Hematopoietic multipotent progenitor cell (in vitro differentiated cells): ENCODE measurements at regions not wholly inside any gene's neighbourhood (a gene's known extent, or its start where the extent isn't known, plus 50 kb on each side); places are given as distances from the start of the nearest gene placed in this dataset.
"Not testable (repeated sequence)": the region's sequence is repeated elsewhere in the genome, so short reads cannot be mapped to it uniquely, and the experiment has no call there.

Experiments
- DNase-seq, 3 donors: peaks; one replicate each; pipeline ENCODE4 v3.0.0-alpha.2; 2011 to 2015; ENCODE audit warnings: low read depth in 2 of 3, low spot score in 2 of 3

DNA sequence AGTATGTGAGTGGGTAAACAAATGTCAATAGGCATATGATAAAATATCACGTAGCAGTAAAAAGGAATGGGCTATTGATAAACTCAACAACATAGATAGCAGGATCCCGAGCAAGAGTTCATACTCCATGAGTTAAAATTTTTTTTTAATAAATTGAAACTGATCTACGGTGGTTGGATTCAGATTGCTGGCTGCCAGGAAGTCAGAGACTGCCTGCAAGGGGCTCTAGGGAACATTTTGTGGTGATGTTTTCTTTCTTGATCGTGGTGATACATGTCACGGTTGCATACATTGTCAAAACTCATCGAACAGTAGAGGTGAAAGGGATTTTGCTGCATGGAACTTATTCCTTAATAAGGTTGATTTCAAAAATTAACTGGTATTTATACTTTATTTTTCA lies 62.6 kb upstream of the WNT7B start:
- DNase-seq: no peak

DNA sequence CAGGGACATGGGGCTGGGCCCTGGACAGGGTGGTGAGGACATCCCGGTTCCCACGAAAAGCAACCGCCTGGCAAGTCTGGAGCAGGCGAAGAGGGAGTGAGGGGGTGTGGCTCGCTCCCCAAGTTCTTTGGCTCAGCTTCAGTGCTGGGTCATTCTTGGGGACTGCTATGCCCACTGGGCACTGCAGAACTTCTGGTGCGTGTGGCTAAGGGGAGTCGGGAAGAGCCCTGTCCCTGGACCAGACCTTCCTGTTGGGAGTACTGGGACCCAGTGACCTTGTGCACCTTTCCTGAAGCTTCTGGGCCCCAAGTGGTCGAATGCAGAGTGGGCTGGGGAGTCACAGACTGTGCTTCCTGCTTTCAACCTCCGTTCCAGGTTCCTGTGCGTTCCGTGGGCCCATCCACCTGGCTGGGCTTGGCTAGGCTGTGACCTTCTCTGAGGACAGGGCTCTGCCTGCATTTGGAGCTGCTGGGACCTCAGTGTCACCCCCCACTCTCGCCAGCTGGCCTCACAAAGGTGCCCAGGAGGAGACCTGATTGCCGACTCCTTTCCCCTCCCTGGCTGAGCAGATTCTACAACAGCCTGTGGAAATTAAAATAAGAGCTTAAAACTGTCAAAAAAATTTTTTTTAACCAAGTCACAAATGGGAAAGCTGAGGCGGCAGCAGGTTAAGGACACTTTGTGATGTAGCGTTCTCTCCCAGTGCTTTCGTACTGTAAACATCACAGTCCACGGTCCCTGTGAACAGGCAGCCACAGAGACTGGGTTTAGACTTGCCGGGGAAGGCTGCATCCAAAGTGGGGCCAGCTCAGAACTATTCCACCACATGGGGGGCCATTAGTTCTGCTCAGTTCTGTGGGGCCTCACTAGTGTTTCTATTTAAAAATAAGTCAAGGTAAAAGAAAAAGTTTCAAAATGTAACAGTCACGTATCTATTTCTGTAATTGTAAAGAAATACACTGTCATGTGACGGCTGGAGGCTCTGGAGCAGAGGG lies 63.8 kb upstream of the WNT7B start:
- DNase-seq: no peak

DNA sequence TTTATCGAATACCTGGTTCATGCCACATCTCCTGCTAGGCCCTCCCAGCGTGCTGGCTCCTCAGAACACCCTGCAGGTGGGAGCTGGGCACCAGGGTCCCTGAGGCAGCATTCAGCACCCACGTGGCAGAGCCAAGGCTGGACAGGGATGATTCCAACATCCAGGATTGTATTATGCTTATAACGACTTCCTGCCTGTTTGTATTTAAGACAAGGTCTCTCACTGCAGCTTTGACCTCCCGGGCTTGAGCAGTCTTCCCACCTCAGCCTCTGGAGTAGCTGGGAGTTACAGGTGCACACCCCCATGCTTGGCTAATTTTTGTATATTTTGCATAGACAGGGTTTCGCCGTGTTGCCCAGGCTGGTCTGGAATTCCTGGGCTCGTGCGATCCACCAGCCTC lies 64.7 kb upstream of the WNT7B start:
- DNase-seq: no peak

DNA sequence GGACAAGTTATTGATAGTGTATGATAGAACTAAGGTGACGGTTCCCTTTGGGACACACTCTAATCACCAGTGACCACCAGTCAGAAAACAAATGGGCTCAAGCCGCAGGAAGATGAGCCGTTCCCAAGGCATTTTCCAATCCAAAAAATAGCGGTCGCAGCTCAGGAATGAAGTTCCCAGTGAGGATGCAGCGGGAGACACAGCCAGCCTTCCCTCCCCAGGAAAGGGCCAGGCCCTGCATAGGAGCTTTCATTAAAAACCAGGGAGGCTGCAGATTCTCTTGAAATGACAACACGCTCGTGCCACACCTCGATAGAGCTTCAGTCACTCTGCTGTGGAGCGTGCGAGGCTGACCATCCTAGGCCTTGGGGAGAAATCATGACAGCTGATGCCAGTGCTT lies 65.8 kb upstream of the WNT7B start:
- DNase-seq: no peak

DNA sequence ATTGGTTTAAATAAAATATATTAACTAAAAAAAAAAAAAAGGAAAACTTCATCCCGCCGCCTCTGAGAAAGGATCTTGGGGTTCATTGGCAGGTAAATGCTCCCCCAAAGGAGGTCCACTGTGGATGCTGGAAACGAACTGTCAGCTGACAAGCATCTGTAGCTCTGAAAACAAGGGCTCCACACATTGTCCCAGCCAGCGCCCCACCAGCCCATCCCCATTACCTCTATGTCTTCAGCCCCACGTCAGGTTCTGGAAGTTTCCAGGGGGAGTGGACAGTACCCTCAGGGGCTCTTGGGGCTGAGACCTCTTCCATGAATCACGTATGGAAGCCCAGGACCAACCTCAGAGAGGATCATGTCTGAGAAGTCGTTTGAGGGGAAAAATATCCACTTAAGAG lies 66.4 kb upstream of the WNT7B start:
- no peak for DNase-seq

DNA sequence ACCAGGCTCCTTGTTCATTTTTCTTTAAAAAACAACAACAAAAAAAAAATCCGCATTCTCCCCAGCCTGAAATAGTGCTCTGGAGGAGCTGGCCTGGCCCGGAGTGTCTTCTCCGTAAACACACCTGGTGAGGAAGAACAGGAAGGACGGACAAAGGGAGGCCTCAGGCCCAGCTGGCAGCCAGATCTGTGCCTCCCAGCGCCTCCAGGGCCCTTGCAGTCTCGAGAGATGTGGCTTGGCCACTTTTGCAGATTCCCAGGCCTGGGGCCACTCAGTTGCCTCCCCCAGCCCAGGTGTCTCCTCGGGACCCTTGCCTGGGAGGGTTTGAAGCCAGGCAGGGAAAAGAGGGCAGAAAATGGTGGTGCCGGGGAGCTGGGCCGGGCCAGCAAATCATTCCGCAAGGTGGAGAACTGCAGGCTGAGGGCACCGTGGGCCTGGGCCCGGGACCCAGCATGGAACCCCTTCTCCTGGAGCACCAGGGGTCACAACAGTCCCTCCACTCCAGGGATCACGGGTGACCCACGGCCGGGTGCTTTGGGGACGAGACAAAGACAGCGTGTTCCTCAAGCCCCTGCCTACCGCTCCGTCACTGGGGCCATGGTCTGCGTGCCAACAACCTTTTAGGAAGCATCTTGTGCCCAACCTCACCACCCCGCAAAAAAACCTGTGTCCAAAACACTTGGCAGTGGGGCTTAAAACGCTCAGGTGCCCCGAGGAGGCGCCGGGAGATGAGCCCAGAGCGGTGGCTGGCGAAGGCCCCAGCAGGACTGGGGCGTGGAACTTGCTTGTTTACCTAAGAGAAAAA lies 67.1 kb upstream of the WNT7B start:
- no peak for DNase-seq

DNA sequence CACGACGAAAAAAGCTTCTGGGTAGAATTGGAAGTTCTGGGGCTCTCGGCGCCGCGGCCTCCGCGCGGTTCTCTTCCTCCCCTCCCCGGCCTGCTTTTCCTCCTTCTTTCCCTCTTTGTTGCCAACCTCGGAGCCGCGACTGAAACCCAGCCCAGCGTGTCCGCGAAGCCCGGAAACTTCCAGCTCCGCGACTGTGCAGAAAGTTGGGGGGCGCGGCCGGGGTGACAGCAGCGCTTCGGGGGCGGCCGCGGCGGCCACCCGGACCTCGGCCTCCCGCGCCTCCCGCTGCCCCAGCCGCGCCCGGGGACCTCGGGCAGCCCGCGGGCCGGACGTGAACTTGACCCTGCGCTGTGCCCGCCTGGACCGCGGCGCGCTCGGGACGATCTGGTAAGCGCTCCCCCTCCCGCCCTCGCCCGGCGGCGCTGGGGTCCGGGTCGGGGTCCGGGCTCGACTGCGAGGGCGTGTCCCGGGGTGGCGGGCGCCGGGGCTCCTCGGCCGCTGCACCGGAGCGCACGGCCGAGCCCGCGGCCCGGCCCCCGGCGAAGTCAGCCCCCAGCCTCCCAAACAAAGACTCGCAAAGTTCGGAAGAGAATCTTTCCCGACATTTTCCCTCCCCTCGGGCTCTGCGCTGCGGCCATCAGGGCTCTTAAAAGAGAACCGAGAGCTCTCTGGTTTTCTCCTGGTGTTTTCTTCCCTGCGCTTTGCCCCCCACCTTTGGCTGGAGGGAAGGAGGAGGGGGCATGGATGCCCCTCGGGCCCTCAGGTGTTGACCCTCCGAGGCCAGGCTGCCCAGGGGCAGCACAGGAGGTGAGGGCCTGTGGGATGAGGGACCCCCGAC lies 67.9 kb upstream of the WNT7B start:
- DNase-seq: no peak

DNA sequence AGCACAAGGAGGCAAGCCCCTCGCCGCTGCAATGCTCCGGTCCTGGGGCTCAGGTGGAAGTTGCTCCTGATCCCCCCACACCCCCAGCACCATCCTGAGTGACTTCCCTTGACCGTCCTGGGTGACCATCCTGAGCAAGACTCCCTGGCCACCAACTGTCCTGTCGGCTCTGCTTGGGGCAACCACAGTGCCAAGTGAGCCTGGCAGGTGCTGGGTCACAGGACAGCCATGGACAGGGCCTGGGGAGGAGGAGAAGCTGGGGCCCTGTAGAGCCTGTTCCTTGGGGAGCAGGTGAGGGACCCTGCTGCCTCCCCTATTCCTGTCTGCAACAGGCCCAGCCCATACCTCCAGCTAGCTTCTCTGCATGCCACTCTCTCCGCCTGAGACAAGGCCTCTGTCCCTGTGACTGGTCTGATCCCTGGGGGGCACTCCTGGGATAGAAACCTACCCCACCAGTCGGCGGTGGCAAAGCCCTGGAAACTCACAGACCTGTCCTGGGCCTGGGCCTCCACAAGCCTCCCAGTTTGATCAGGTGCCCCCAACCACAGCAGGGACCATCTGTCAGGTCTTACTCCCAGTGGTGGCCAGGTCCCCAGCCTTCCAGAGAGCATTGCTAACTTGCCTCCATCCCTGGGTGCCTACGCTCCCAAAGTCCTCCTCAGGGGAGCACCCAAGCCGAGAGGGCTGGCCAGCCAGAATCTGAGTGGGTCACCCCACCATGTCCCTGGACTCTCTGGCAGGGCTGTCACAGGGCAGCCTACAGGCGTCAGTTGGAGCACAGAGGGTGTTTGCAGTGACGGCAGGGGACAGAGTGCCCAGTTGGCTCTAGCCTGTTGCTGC lies 68.7 kb upstream of the WNT7B start:
- no peak for DNase-seq

DNA sequence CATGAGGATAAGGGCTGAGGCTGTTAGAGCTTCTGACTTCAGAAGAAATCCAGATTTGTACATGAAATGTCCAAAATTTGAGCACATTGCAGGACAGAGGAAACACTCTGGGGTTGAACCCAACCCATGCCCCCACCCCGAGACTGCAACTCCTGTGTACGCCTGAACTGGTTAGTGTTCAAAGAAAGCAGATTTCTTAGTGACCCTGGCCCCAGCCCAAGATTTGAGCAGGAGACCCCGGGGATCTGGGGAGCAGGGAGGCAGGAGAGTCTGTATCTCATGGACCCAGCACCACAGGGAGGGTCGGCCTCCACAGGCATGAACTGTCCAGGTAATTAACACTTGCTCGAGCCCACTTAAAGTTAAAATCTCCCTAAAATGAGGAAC lies 69.3 kb upstream of the WNT7B start:
- DNase-seq: no peak

DNA sequence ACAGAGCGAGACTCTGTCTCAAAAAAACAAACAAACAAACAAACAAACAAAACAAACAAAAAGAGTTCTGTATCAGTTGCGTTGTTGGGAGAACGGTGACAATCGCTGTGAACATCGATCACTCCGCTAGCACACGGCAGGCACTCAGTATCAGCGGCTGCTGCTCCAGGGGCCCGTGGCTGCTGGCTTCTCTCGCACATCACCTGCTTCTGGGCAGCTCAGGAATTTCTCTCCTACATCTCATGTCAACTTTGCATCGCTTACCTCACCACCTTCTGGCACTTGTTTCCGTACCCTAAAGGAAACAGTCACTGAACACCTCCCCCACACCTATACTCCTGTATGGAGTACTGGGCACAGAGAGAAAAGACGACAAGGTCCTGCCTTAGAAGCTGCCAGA lies 70.3 kb upstream of the WNT7B start:
- no peak for DNase-seq

DNA sequence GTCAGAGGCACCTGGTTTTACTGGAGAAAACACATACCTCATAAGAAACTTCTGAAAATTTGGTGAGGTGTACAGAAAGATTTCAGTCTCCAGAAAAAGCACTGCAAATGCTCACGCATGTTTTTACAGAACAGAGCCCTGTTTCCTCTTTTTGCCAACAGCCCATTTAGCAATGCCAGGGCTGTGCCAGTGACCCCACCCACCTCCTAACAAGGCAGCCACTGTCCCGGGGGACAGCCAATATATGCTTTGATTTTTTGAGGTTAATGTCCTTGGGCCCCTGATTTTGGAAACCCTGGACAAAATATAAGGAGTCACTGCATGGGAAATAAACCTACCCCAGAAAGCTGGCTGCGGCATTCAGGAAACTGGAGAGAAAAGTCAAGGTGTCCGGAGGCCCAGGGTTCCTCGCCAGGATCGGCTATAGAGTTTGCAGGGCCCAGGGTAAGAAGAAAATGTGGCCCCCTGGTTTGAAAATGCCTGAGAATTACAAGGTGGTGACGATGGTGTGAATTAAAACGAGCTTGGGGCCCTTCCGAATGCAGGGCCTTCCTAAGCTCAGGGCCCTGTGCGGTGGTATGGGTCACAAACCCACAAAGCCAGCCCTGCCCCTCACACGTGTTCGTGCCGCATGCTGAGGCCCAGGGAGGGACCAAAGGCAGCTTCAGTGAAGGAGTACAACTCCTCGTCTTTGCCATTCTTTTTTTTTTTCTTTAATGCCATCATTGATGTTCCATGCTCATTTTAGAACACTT lies 71.1 kb upstream of the WNT7B start:
- DNase-seq: no peak

DNA sequence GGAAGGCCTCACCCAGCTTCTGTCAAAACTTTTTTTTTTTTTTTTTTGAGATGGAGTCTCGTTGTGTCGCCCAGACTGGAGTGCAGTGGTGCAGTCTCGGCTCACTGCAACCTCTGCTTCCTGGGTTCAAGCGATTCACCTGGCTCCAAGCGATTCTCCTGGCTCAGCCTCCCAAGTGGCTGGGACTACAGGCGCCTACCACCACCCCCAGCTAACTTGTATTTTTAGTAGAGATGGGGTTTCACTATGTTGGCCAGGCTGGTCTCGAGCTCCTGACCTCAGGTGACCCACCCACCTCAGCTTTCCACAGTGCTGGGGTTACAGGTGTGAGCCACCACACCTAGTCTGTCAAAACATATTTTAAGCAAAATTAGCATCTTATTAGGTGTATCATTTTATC lies 71.7 kb upstream of the WNT7B start:
- DNase-seq: not testable (repeated sequence)

DNA sequence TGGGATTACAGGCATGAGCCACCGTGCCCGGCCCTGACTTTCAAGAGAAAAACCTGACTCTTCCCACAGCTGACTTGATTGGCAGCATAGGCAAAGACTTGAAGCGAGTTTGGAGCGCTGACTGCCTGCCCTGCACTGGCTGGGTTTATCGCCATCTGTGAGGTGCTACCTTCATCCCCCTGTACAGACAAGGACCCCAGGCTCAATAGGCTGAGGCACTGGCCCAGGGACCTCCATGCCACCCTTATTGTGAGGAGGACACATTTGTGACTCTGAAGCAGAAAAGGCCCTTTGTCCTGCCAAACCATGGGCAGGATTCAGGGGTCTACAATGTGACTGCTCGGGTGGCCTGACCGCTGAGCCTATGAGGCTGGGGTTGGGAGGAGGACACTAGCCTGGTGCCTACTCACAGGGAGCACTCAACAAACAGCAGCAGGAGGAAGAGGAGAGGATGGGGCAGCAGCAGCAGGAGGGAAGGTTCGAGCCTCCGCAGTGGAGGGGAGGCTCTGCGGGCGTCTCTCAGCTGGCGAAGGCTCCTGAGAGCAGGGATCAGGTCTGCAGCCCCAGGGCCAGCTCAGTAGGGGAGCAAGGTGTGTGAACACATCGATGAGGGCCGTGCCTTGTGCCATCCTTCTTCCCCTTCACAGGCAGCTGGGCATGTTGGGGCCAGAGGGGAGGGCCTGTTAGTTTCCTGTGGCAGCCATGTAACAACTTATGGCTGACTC lies 72.9 kb upstream of the WNT7B start:
- no peak for DNase-seq

DNA sequence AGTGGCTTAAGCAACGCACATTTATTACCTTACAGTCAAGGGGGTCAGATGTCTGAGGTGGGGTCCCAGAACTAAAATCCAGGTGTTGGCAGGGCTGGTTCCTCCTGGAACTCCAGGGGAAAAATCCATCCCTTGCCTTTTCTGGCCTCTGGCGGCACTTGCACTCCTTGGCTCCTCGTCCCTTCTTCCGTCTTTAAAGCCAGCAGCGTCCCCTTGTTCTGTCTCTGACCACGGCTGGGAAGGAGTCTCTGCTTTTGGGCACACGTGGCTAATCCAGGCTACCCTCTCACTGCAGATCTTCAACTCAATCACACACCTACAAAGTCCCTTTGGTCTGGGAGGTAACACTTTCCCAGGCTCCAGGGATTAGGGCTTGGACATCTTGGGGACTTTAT lies 73.5 kb upstream of the WNT7B start:
- no peak for DNase-seq

DNA sequence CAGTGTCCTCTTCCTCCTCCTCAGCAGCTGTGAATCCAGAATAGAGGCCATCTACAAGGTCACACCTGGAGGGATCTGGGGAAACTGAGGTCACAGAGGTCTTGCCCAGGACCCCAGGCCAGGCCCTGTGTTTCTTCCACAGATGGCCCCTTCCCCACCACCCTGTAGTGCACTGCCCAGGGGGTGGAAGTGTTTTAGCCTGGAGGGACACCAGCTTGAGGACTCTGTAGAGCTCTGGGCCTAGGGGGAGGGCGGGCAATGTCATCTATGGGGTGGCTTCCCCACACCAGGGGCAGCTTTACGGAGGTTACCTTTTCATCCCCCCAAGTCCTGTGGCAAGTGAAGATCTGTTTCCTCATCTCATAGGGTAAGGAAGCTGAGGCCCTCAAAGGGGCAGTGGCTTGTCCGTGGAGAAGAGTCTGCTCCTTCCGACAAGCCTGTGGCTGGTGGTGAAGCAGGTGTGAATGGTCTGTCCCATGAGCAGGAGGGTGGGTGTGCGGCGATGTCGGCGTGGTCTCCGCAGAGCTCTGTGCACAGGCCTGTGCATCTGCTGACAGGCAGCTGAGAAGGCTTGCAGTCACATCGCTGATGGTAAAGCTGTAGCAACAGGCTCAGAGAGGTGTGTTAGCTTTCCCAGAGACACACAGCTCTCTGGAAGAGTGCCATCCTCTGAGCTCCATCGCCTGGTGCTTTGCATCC lies 74.1 kb upstream of the WNT7B start:
- DNase-seq: no peak

DNA sequence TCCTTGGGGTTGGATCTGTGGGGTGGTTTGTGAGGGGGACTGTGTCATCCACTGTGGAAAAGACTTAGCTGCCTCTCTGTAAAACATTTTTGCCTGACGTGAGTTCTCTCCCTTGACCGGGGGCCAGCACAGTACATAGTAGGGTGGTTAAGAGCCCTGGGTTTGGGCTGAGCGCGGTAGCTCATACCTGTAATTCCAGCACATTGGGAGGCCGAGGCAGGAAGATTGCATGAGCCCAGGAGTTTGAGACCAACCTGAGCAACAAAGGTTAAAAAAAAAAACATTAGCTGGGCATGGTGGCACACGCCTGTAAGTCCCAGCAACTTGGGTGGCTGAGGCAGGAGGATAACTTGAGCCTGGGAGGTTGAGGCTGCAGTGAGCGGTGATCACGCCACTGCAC lies 74.7 kb upstream of the WNT7B start:
- no peak for DNase-seq

DNA sequence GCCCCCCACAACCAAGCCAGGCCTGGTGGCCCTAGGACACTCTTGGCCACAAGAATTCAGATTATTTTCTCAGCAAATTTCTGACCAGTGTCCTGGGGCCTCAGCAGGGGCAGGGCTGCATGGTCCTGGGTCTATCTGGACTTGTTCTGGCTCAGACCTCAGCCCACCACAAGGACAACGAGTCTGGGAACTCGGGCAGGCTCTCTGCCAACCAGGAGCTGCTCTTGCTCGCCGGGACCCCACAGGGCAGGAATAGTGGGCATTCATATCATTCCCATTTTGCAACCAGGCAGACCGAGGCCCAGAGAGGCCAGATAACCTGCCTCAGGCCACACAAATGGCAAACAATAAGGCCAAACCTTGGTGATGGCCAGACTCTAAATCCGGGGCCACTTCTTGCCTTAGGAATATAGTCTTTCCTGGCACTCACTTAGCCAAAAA lies 75.4 kb upstream of the WNT7B start:
- DNase-seq: no peak
